SK-N-MC (cell line): ENCODE measurements at regions not wholly inside any gene's neighbourhood (a gene's known extent, or its start where the extent isn't known, plus 50 kb on each side); places are given as distances from the start of the nearest gene placed in this dataset.
"Not testable (repeated sequence)": the region's sequence is repeated elsewhere in the genome, so short reads cannot be mapped to it uniquely, and the experiment has no call there.

Experiments used
- DNase-seq: peaks from one replicate; pipeline ENCODE4 v3.0.0-alpha.2; 2011; ENCODE audit warnings: low read depth, low spot score
- H3K27ac ChIP-seq: fragments of 200-600 bp; sonication (generic); 2 replicates; pipeline ENCODE4 v1.5.1; 2016; ENCODE audit warnings: mixed run types
- H3K36me3 ChIP-seq: fragments of 200-600 bp; sonication (generic); 2 replicates; pipeline ENCODE4 v1.6.1; 2017; ENCODE audit warnings: antibody characterized with exemption, low read length, mixed read lengths; ENCODE audit not compliant: insufficient read depth
- H3K4me3 ChIP-seq: fragments of 200-600 bp; sonication (generic); 2 replicates; pipeline ENCODE4 v1.5.1; 2016
- H3K9ac ChIP-seq: fragments of 200-600 bp; sonication (generic); 2 replicates; pipeline ENCODE4 v1.8.0; 2017; ENCODE audit warnings: mixed run types, mixed read lengths; ENCODE audit not compliant: insufficient read length
- H3K9me3 ChIP-seq: fragments of 200-600 bp; sonication (generic); 2 replicates; pipeline ENCODE4 v1.6.1; 2017; ENCODE audit warnings: low read depth, mild to moderate bottlenecking, antibody characterized with exemption, low read length, moderate library complexity, mixed read lengths
- EZH2 ChIP-seq: fragments of 200-600 bp; sonication (generic); IDR thresholded peaks from one replicate; pipeline ENCODE4 v1.6.1; 2017; ENCODE audit warnings: antibody characterized with exemption
- FOXP2 ChIP-seq: optimal IDR thresholded peaks from 2 replicates; pipeline ENCODE3; 2011; ENCODE audit warnings: mild to moderate bottlenecking, moderate library complexity; ENCODE audit not compliant: insufficient read depth; ENCODE audit errors: extremely low read length, control extremely low read depth
- POLR2AphosphoS5 ChIP-seq: IDR thresholded peaks from 2 replicates; pipeline ENCODE4 v1.6.1; 2012; ENCODE audit warnings: mild to moderate bottlenecking, low read depth, low read length, borderline replicate concordance

DNA sequence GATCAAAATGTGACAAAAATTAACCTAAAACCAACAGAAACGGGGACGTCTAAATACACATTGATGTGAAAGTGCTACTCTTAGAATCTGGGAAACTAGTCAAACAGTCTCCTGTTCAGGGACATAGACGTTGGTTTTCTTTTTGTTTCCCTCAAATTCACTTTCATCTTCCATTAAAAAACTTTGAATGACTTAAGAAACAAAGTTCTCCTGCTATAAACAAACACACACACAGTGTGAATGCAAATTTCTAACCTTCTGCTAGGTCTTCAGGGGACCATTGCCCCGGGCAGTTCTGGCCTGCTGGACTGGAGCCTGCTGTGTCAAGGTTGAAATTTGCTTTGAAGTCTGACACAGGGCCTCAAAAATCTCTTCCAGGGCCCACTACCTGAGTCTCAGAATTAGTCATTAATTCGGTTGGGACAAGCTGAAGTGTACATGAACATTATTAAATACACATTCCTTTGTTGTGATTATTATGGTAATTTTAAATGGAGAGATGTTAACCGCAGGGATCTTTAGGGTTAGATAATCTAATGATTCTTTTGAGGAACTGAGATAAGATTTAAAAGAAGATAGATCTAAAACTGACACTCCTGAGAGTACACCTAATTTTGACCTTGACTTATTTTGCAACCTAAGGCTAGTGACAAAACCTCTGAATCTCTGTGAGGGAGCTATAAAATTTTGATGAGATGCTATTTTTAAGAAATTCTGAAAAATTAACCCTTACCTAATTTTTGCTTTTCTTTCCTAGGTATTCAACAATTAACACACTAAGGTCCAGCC is 1260.4 kb downstream of the ROBO1 start:
- Histone ChIP-seq H3K27ac (peak overlapping the region; percentile 46; the same call in 1 of the 2 replicates), H3K9ac (no peak overlapping the region), H3K4me3 (no peak overlapping the region), H3K36me3 (no peaks in the 10 kb centered on the region), H3K9me3 (no peaks in the 10 kb centered on the region)
- no peak for DNase-seq
- TF ChIP-seq FOXP2 (no peak), EZH2 (no peak), POLR2AphosphoS5 (no peak)

DNA sequence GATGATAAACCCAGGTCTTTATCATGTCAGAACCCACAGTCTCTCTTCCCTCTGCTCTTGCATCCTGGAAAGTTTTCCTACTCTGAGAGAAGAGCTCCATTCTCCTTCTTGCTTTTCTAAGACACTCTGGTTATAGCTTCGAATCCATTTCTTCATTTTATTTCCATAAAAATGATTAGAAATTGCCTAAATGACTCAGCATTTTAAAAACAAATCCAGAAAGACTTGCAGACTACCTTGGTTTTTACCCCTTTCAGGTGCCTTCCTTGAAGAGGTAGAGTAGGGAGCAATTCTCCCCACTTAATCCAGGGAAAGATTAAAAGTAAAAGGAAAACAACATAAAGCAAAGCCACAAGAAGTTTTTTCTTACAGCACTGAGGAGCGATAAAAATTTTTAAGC is 1256.0 kb downstream of the ROBO1 start:
- Histone ChIP-seq H3K27ac (no peak overlapping the region), H3K9ac (no peak overlapping the region), H3K36me3 (no peaks in the 10 kb centered on the region), H3K4me3 (no peak overlapping the region), H3K9me3 (no peaks in the 10 kb centered on the region)
- no peak for DNase-seq
- no peak for TF ChIP-seq EZH2
- no peak for TF ChIP-seq POLR2AphosphoS5
- no peak for TF ChIP-seq FOXP2

- DNase-seq: not testable (repeated sequence)
Observed at GRCh38 chr3:78512786-78513185, 1255.0 kb downstream of the ROBO1 start.

DNA sequence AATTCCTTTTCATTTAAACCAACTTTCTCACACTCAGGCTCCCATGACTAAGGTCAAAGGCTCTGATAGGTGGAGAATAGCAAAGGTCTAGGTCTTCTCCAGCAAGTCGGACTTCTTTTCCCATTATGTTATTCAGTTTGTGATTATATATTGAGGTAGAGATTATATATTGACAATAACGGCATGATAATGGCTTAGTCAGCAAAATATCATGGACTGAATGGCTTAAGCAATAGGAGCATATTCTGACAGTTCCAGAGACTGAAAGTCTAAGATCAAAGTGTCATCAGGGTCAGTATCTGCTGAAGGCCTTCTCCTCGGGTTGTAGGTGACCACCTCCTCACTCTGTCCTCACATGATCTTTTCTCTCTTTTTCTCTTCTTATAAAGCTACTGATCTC is 1251.4 kb downstream of the ROBO1 start:
- H3K9me3 ChIP-seq: no peaks in the 10 kb centered on the region
- no peaks in the 10 kb centered on the region for H3K36me3 ChIP-seq
- TF ChIP-seq EZH2 (no peak), POLR2AphosphoS5 (no peak), FOXP2 (no peak)
- no peak for DNase-seq
- H3K4me3 ChIP-seq: no peak overlapping the region
- no peak overlapping the region for H3K9ac ChIP-seq
- no peak overlapping the region for H3K27ac ChIP-seq

More at GRCh38 chr3:78512786-78513185, 1255.0 kb downstream of the ROBO1 start:
- not testable (repeated sequence) for H3K9me3 ChIP-seq, H3K36me3 ChIP-seq, H3K9ac ChIP-seq, H3K27ac ChIP-seq, H3K4me3 ChIP-seq

- no peak for DNase-seq
- H3K27ac ChIP-seq: no peak overlapping the region
- H3K9me3 ChIP-seq: no peaks in the 10 kb centered on the region
- TF ChIP-seq POLR2AphosphoS5 (no peak), FOXP2 (no peak), EZH2 (no peak)
- no peaks in the 10 kb centered on the region for H3K36me3 ChIP-seq
- no peak overlapping the region for H3K9ac ChIP-seq
- H3K4me3 ChIP-seq: no peak overlapping the region
Observed at GRCh38 chr3:78516937-78517336, 1250.9 kb downstream of the ROBO1 start.

DNA sequence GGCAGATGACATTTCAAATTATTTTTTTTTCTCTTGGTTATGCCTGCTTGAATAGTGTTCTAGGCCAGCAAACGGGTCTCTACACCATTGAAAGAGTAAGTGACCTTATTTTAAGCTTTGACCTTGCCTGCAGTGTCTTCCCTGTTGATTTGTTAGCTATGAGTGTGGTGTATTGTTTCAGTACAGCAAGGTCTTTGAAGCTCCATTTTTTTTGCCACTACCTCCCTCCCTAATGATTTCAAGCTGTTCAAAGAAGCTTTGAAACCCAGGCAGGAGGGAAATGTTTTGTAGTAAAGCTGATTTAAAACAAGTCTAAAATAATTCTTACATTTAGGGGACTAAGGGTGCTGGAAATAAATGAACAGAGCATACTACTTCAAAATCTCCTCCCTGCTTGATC is 1249.8 kb downstream of the ROBO1 start:
- Histone ChIP-seq H3K4me3 (no peak overlapping the region), H3K9ac (no peak overlapping the region), H3K27ac (no peak overlapping the region), H3K9me3 (no peaks in the 10 kb centered on the region), H3K36me3 (no peaks in the 10 kb centered on the region)
- TF ChIP-seq EZH2: no peak
- no peak for TF ChIP-seq FOXP2
- TF ChIP-seq POLR2AphosphoS5: no peak
- no peak for DNase-seq

- no peak overlapping the region for H3K27ac ChIP-seq
Observed at GRCh38 chr3:78519281-78519680, 1248.5 kb downstream of the ROBO1 start.

DNA sequence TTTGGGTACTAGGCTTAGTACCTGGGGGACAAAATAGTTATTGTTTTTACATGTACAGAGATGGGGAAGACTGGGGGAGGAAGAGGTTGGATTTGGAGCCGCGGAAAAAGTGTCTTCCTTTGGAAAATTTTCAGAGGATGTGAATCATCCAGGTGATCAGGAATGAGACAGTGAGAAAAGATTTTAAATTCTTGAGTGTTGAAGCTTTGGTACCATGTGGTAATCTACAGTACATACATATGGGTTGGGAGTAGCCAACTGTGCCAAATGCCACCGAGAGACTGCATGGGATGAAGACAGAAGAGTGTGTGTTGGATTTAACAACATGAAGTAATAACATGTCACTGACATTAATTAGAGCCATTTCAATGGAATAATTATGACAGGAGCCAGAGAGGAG is 1238.2 kb downstream of the ROBO1 start:
- Histone ChIP-seq H3K4me3 (no peak overlapping the region), H3K9me3 (no peaks in the 10 kb centered on the region), H3K36me3 (no peaks in the 10 kb centered on the region), H3K9ac (no peak overlapping the region), H3K27ac (no peak overlapping the region)
- no peak for TF ChIP-seq EZH2
- DNase-seq: no peak

More at GRCh38 chr3:78519281-78519680, 1248.5 kb downstream of the ROBO1 start:
- H3K4me3 ChIP-seq: no peak overlapping the region
- no peaks in the 10 kb centered on the region for H3K9me3 ChIP-seq
- H3K36me3 ChIP-seq: no peaks in the 10 kb centered on the region
- TF ChIP-seq EZH2 (no peak), FOXP2 (no peak), POLR2AphosphoS5 (no peak)
- no peak for DNase-seq
- H3K9ac ChIP-seq: no peak overlapping the region

DNA sequence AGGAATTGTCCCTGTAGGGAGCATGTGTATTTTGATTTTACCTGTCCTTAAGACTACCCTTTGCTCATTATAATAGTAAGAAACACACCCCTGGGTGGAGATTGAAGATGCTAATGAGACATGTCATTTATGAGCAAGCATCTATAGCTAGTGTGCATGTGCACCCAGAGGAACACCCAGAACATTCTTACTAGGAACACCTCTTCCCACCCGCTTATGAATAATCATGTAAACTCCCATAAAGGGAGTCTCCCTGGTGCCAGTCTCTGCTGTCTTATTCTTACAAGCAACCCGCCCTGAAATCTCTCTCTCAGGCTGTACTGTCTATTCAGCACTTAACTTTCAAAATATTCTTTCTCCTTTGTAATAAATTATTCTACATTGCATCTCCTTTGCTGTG is 1227.3 kb downstream of the ROBO1 start:
- no peak overlapping the region for H3K27ac ChIP-seq
- no peaks in the 10 kb centered on the region for H3K36me3 ChIP-seq
- no peak overlapping the region for H3K4me3 ChIP-seq
- no peak for TF ChIP-seq EZH2
- no peak for TF ChIP-seq FOXP2
- TF ChIP-seq POLR2AphosphoS5: no peak
- DNase-seq: no peak
- no peaks in the 10 kb centered on the region for H3K9me3 ChIP-seq
- no peak overlapping the region for H3K9ac ChIP-seq

DNA sequence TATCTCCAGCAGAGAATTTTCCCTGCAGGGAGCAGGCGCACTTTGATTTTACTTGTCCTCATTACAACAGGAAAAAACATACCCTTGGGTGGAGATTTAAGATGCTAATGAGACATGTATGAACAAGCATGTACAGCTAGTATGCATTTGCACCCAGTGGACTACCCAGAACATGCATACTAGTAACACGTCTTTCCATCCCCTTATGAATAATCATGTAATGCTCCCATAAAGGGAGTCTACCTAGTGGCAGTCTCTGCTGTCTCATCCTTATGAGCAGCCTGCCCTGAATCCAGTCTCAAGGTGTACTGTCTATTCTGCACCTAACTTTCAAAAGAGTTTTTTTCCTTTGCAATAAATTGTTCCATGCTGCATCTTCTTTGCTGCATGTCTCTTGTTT is 1222.0 kb downstream of the ROBO1 start:
- no peak for DNase-seq
- H3K27ac ChIP-seq: no peak overlapping the region
- H3K4me3 ChIP-seq: no peak overlapping the region
- no peaks in the 10 kb centered on the region for H3K36me3 ChIP-seq
- TF ChIP-seq POLR2AphosphoS5 (no peak), EZH2 (no peak), FOXP2 (no peak)
- H3K9ac ChIP-seq: no peak overlapping the region
- H3K9me3 ChIP-seq: no peaks in the 10 kb centered on the region
